Inflammatory macrophage treated with lipopolysaccharide for 4 hours (primary cell): ENCODE measurements at regions not wholly inside any gene's neighbourhood (a gene's known extent, or its start where the extent isn't known, plus 50 kb on each side); places are given as distances from the start of the nearest gene placed in this dataset.

Source experiments
- DNase-seq: peaks from one replicate; pipeline ENCODE4 v3.0.0-alpha.2; 2020

DNA sequence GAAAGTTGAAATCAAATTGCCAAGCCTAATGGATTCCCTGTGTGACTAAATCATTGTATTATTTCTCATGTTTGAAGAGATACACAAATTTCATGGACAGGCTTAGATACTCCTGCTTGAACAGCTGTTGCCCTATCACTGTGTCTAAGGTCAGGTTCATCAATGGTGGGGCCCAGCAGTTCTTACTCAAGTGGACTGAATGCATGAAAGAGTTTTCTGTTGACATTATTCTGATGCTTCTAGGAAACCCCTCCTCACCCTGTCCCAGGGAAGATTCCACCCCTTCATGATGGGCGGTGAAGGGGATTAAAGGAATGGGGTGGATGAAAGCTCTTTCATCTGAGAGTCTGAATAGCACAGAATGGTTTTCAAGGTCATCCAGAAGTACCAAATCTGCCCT lies 148.8 kb downstream of the INO80D start:
- no peak for DNase-seq

DNA sequence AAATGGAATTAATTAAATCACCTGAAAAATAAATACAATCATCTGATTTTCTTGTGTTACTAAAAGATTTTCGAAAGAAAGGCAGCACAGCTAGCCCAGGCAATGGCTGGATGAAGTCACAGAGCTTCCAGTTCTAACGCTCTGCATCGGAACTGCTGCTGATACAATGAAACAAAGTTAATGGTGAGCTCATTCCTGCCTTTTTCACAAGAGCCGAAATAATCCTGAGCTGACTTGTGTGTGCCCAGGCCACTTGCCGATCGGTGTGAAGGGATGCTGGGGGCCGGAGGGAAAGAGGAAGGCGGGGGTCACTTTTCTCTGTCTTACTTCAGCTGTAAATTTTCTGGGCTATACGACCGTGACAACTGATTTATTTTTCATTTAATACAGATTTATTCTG lies 149.5 kb downstream of the INO80D start:
- DNase-seq = no peak

DNA sequence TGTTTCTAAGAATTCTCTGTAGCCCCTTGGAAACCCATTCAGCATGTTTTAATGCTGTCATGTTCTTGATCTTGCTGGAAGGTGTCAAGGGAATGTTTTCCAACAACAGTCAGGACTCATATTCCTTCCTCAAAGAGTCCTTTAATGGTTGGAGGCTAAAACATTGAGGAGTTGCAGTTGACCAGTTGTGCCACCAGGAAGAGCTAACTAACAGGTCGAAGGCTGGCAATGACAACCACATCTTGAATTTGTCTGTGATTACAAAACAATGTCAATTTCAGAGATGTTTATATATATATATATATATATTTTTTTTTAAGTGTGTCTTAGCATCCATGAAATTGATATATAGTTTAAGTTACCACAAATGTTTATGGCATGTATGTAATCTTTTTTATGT lies 151.5 kb downstream of the INO80D start:
- peak; percentile 10 for DNase-seq

DNA sequence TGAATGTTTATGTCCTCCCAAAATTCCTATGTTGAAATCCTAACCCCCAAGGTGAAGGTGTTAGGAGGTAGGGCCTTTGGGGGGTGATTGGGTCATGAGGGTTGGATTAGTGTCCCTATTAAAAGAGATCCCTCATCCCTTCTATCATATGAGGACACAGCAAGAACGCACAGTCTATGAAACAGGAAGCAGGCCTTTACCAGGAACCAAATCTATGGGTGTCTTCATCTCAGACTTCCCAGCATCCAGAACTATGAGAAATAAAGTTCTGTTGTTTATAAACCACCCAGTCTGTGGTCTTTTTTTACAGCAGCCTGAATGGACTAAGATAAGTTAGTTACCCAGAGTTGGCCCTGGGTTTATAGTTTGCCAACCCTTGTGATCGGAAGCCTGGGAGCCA lies 153.1 kb downstream of the INO80D start:
- peak; percentile 63 for DNase-seq

DNA sequence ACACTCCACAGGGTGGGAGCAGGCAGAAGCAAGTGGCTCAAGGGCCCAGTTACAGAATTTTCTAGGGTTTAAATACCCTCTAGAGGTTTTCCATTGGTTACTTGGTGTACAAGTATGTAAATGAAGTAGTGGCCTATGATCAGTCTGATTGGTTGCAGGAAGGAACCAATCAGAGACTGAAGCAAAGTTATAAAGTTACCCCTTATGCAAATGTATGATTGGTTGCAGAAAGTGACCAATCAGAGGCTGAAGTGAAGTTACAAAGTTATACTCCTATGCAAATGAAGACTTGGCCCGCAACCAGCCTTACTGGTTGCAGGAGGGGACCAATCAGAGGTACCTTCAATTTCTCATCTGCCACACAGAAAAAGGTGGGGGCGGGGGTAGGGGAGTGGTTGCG lies 154.6 kb downstream of the INO80D start:
- DNase-seq = no peak

DNA sequence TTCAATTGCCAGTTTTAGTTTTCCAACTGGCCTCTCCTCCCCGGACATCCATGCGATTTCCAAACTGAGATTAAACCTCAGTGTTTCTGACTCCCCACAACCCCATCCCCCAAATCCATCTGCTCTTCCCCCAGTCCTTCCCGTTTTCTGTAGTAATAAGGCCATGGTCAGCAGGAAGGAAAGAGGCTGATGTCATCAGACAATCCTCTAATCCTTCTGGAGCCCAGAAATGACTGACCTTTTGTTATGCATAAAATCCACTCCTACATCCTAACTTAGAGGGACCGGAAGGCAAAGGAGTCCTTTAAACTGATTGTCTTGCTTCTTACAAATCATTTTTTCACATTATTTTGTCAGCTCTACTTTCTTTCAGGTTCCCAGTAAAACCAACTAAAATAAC lies 155.8 kb downstream of the INO80D start:
- DNase-seq = peak; percentile 33

DNA sequence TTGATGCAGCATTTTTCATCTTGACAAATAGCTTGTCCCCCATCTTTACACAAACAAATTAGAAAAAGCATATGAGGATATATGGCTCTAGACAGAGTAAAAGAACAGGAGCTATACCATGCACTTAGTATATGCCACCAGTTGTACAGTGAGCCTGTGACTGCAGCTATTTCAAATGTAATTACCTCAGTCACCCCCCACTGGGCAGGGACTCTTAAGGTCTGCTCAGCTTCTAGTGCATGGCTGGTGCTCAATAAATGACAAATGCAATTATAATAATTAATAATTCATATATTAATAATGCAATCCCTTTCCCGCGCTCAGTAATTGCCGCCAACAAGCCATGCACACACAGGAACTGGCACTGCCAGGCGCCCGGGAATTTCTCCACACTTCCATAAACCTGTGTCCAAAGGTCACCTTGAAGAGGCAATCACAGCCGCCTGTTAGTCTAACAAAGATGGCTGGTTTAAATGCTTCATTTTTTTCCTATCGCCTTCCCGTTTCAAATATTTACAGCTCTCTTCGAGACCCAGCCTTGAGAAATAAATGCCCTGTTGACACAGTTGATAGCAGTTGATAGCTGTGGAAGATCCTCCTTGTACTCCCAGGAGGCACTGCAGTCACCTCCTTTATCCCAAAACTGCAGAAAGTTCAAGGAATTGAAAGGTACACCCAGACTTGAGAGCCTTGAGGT lies 156.6 kb downstream of the INO80D start:
- DNase-seq = no peak

DNA sequence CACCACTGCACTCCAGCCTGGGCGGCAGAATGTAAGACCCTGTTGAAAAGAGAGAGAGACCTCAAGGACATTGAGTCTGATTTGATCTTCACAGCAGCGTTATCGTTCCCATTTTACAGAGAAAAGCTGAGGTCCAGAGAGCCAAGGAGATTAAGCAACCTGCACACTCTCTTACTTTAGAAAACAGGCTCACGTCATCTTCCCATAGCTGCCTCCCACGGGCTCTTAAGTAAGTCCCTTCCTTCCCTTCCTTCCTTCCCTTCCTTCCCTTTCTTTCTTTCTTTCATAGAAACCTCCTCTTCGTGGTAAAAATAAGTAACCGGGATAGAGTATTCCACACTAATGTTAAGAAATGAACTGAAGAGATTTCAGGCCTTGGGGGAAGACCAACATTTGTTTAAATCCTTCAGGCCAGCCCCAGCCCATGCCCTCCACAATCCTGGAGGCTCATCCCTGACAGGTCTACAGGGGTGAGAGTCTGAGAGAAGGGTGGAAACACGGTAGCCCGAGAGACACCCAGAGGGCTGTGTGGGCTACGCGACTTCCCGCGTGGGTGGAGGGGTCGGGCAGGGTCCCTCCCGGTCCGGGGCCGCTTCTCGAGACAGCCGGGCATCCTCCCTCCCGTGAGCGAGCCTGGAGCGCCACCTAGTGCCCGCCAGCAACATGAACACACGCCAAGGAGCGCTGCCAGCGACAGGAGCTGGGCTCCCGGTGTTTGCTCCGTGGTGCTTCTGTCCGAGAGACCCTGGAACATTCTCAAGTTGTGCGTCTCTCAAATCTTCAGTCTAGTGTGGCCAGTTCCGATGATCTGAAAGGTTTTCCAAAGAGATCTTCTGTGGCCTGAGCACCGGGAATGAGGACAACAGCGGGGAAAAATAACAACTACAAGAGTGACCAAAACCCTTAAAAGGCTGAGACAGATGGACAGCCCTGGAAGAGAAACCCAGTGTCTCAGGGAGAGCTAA lies 160.3 kb downstream of the INO80D start:
- peak; percentile 89 for DNase-seq

DNA sequence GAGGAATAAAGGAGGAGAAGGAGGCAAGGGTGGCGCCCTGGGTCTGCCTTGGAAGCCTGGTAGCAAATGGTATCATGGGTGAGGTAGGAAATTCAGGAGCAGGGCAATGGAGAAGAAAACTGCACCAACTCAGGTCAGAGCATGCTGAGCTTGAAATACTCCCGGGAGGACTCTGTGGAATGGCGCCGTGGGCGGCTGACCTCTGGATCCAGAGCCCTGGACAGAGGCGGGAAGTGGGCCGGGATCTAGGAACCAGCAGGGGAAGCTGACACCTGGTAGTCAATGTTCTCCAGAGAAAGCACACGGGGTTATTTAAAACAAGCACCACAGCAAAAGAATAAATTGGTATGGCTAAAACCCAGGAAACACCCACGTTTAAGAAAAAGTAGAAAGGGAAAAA lies 161.3 kb downstream of the INO80D start:
- DNase-seq = no peak

DNA sequence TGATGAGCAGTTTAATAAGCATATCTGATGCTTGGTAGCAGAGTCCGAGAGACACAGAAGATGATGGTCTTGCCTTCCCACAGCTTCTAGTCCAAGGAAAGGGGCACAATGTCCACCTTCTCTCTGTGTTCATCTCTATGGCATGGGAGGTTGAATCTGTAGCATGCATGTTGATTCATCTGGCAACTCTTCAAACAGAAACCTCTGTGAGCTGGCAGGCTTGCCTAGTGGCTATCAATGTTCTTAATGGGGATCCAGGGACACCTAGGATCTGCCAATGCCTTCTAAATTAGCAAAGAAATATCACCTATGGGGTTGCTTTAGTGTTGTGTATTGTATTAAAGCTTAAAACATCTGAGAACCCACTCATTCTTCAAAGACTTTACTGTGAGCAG lies 170.8 kb downstream of the INO80D start:
- no peak for DNase-seq

DNA sequence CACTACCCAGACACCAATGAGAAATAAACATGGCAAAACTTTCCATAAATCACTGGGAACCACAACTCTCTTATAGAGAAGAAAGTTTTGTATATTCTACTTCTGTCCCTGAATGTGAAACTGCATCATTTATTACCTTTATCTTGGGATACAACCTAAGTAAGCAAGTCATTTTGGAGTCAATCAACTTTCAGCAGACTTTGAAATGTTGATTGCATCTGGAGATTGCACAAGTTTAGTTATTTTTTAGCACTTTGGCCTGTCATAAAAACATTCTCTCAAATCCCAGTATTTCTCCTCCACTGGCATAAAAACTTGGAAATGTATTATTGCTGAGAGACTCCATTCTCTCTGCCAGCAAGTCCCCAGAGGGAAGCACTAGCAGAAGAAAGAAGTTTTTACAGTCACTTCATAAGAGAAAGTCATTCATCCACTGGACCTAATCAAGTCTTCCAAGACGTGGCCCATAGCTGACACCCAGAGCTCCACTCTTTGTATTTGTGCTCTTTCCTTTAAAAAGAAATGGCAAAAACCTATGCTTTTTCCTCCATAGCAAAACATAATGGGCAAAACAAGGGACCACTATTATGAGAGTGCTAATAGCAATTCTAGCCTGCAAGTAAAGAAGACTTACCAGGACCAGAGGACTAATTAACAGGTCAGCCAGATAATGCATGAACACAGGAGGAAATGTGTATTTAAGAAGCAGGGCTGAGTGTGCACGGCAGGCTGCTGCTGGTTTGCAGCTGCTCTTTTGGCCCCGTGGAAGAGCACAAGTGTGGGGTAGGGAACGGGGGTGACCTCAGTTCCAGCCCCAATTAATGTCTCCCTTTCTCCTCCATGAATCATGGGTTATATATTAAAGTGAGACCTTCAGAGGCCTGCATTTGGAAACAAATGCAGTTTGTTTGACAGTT lies 171.5 kb downstream of the INO80D start:
- no peak for DNase-seq

DNA sequence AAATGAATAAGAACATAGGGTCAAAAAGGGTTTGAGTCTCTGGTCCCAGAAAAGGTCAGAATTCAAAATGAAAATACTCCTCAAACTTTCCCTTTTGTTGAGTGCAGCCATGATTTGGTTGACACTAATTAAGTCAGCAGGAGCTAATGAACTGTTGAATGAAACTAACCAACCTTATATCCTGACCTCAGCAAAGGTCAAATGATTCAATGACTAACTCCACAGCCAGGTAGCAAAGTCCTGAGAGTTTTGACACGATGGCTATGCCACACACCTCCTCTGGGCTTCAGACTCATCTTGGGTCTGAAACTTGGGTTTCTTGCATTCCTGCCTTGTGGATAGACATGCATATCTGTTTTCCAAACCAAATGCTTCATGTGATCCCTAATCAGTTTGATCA lies 172.3 kb downstream of the INO80D start:
- no peak for DNase-seq

DNA sequence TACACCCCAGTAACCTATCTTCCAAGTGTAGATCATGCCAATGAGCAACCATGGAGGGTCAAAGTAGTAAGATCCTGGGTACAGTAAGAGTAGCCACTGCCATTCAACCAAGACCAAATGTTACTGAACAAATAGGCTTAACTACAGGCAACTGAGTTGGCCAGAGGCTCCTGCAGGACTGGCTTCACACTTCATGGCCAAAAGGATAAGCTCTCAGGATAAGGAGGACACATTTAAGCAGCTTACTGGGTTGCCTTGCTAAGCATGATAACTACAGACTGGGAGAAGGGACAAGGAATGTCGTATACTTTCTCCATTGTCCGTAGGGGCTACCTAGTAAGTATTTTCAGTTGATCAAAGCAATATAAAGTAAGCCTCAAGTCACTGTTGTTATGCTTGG lies 174.7 kb downstream of the INO80D start:
- no peak for DNase-seq

DNA sequence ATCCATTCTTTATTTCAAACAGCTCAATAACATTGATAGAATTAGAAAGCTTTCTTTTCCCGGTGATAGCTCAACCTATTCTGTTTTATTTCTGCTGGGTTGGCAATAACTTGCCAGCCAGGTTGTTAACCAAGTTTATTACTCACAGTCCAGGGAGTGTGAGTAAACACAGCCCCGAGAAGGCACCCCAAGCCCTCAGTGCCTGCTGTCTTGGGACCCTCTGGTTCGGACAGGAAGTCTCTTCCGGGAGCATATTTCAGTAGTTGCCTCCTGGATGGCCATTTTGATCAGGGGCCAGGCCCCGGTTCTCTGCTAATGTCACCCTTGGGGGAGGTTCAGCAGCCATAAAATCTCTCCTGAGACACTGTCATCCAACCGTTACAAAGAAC lies 176.8 kb downstream of the INO80D start:
- DNase-seq = no peak

DNA sequence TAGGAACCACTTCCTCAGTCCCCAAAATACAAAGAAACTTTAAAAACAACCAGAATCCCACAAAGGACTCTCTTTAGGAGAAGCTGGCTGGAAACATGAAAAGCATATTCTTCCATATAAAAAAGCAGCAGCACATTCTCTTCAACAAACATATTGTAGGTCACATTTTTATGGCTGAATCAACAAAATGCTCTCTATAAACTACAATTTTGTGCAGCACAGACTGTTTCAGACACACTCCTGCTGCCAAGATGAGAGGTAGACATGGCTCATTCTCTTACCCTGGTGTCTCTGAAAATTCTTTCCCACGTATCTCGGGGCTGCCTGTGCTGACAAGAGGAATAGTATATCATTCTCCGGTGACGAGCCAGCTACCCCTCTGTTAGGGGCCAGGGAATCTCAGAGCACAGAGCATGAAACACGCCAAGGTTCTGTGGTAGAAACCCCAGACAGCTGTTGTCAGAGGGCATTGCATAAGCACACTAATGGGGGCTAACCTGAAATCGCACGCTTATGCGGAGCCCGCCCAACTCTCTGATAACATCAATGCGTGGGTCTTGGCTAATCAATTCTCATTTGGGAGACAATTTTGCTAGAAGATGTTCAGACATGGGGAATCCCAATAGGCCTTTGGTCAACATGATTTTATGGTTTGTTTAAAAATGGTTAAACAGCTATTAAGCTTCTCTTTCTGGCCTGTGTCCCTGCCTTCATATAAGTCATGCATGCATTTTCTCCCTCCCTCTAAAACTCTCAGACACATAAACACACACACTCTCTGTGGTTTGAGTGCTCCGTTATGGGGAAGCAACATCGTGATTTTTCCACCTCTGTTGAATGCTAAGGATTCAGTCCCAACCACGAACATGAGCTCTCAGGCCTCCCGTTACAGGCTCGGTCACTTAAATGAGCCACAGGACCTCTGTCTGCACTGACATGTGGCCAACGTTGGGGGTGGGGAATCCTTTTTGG lies 177.5 kb downstream of the INO80D start:
- no peak for DNase-seq

DNA sequence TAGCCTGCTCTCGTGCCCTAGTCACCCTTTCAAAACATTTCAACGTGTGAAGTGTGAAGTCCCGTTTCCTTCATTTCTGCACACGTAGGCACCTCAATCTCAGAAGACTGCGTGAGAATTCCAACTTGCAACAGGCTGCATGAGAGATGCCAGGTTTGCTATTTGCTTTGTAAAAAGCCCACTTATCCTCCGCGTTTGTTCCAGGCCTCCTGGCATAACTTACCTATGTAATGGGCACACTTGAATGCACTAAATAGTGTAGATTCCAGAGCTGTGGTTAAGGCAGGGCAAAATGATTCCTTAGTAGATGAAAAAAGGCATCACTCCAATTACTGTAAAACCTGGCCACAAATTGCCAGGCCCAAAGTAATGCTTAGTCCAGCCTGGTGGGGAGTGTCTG lies 179.6 kb downstream of the INO80D start:
- DNase-seq = no peak

DNA sequence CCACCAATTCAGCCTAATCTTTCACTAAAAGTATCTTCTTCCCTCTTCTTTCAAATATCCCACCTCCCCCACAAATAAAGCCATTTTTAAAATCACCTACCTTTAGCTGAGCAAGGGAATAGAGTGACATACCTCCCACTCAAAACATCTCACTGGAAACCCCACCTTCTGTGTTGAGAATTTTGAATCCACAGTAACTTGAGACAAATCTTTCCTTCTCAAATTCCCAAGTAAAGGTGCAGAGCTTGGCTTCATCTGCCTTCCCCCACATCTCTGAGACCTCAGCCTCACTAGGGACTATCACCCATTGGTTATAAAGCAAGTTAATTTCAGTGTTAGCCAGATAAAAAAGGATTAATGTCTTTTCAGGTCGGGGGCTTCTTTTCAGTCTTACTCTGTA lies 180.4 kb downstream of the INO80D start:
- DNase-seq = no peak

DNA sequence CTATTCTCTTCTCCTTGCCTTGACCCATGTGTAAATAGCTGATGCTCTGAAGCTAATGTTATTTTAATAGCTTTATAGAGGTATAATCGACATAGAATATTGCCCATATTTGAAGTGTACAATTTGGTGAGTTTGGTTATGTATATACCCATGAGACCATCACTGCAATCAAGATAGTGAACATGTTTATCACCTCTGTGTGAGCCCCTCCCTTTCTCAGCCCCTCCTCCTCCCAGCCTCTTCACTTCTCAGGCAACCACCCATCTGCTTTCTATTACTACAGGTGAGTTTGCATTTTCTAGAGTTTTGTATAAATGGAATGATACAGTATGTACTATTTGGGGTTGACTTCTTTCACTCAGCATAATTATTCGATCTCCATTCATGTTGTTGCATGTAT lies 181.1 kb downstream of the INO80D start:
- no peak for DNase-seq

DNA sequence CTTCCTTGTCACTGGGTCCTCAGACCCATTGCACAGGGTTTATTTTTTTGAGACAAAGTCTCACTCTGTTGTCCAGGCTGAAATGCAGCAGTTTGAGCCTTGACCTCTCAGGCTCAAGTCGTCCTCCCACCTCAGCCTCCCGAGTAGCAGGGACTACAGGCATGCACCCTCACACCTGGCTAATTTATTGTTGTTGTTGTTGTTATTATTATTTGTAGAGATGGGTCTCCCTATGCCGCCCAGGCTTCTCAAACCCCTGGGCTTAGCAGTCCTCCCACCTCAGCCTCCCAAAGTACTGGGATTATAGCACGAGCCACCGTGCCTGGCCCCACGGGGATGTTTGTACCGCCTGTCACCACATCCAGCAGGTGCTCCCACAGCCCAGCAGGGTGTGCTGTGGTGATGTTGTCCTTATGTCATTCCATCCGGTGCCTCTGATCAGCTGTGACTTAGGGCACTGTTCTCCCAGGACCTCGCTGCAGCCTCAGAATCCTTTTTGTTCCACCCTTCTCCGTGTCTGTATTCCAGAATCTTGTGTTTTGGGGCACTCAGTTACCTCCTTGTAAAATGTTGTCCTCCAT lies 182.3 kb downstream of the INO80D start:
- DNase-seq = peak; percentile 65

DNA sequence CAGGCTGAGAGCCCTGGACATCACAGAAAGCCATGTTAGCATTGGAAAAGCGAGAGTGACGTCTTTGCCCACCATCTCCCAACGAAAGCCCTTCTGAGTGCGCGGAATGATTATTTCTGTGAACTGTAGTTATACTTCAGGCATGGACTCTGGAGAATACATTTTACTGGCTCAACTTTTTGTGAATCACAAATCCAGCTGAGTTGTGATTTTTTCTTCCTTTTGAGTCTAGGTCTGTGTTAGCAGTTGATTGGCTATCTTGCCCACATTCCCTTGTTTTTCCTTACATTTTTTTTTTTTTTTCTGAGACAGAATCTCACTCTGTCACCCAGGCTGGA lies 183.1 kb downstream of the INO80D start:
- no peak for DNase-seq

DNA sequence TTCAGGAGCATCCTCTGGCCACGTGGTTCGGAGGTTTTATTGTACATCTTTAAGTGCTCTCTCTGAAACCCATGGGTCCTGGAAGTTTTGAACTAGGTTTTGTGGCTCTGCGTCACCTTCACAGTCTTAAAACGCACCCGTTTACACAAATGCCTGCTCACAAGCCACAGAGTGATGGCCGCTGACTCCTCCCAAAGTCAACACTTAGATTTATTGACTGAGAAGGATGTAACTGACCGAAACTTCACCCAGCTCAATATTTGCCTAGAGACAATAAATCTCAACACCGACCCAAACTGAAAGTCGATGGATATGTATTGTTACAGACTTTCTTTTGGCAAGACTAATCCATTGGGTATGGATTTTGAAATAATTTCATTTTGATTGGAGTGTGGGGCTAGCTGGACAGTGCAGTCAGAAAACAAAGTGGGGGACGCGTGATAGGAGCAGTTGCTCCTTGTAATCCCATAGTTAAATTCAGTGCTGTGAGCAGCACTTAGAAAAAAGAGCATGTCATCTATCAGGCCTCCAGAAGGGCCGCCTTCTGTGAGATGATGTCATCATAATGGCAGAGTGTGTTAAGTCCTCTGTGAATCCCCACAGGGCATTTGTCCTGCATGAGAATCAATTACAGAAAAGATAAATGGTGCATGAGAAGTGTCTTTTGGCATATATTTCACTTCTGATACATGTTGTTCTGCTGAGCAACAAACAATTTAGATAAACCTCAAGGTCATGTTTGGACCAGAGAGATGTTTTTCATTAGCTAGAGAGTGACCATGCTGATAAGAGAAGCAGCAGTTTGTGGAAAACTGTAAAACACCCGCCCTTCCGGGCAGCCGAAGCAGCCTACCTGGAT lies 183.7 kb downstream of the INO80D start:
- peak; percentile 12 for DNase-seq
